ENCODE measurements at regions not wholly inside any gene's neighbourhood (a gene's known extent, or its start where the extent isn't known, plus 50 kb on each side); places are given as distances from the start of the nearest gene placed in this dataset.
"Not testable (repeated sequence)": the region's sequence is repeated elsewhere in the genome, so short reads cannot be mapped to it uniquely, and the experiment has no call there.

- no peak for DNase-seq
- Mint-ChIP-seq H3K36me3 (ENCODE audit: low read depth) (no peaks in the 10 kb centered on the region), H3K4me3 (no peak overlapping the region), H3K9me3 (ENCODE audit: low read depth) (no peaks in the 10 kb centered on the region), H3K4me1 (peaks cover 2% of the 10 kb centered on the region), H3K27me3 (peaks cover 11% of the 10 kb centered on the region), H3K27ac (no peak overlapping the region)
- no peak for ATAC-seq
- CTCF ChIA-PET = no interaction called here
- POLR2A ChIA-PET = no interaction called here
- intact Hi-C loops (cut with DNase I, micrococcal nuclease) = no loop called here
These were observed 79.8 kb downstream of the ZNF92 start for GRCh38 chr7:65453341-65454030.

- Mint-ChIP-seq H3K4me3 (no peak overlapping the region), H3K36me3 (ENCODE audit: low read depth) (no peaks in the 10 kb centered on the region), H3K27me3 (peaks cover 11% of the 10 kb centered on the region), H3K4me1 (peaks cover 2% of the 10 kb centered on the region), H3K27ac (no peak overlapping the region), H3K9me3 (ENCODE audit: low read depth) (no peaks in the 10 kb centered on the region)
- CTCF ChIA-PET = no interaction called here
- POLR2A ChIA-PET = no interaction called here
- intact Hi-C loops (cut with DNase I, micrococcal nuclease) = no loop called here
- DNase-seq (no peak), ATAC-seq (no peak)
These were observed 80.8 kb downstream of the ZNF92 start for GRCh38 chr7:65454469-65454868.

DNA sequence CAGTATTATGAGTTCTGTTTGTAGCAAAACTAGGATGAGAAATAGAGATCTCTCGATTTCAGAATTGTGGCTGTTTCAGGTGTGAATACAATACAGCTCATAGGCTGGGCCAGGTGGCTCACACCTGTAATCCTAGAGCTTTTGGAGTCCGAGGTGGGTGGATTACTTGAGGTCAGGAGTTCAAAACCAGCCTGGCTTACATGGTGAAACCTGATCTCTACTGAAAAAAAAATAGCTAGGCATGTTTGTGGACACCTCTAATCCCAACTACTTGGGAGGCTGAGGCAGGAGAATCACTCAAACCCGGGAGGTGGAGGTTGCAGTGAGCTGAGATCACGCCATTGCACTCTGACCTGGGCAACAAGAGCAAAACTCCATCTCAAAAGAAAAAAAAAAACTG is 81.4 kb downstream of the ZNF92 start:
- H3K4me3 Mint-ChIP-seq; POLR2A ChIA-PET; H3K9me3 Mint-ChIP-seq (ENCODE audit: low read depth); CTCF ChIA-PET; ATAC-seq; H3K36me3 Mint-ChIP-seq (ENCODE audit: low read depth); H3K4me1 Mint-ChIP-seq; intact Hi-C loops (cut with DNase I, micrococcal nuclease); H3K27ac Mint-ChIP-seq; DNase-seq: not testable (repeated sequence)
- peaks cover 11% of the 10 kb centered on the region for H3K27me3 Mint-ChIP-seq

DNA sequence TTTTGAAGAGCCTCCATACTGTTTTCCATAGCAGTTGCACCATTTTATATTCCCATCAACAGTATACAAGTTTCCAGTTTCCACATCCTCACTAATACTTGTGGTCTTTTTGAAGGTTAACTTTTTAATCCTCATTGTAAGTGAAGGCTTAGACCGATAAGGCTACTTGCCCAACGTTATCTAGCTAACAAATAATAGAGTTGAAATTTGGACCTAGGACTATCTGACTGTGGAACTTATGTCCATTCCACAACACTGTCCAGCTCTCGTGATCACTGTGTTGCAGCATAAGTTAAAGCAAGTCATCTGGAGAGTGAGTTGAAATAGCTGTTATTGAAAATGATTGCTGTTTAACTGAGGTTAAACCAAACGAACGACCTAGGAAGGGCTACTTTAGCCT is 84.0 kb downstream of the ZNF92 start:
- ChIA-PET CTCF (no interaction called here), POLR2A (no interaction called here)
- ATAC-seq (no peak), DNase-seq (no peak)
- H3K27me3 Mint-ChIP-seq = peaks cover 11% of the 10 kb centered on the region
- no peaks in the 10 kb centered on the region for H3K36me3 Mint-ChIP-seq (ENCODE audit: low read depth)
- no peak overlapping the region for H3K4me3 Mint-ChIP-seq
- intact Hi-C loops (cut with DNase I, micrococcal nuclease) = no loop called here
- no peak overlapping the region for H3K27ac Mint-ChIP-seq
- H3K9me3 Mint-ChIP-seq (ENCODE audit: low read depth) = no peaks in the 10 kb centered on the region
- no peaks in the 10 kb centered on the region for H3K4me1 Mint-ChIP-seq

DNA sequence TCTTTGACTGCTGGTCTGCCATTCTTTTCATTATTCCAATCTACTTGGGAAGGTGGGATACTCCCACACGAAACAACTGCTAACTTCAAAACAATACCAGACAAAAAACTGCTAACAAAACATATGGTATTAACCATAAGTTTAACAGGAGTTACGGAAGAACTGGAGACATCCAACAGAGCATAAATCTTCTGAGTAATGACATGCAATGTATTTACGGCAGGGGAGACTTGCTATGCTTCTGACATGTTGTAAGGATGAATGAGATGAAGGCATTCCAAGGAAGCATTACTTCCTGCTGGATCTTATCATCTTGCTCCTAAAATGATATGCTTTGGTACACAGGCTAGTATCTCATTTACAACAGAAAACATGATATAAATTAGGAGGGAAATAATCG is 85.8 kb downstream of the ZNF92 start:
- DNase-seq = no peak
- Mint-ChIP-seq H3K9me3 (ENCODE audit: low read depth) (no peaks in the 10 kb centered on the region), H3K36me3 (ENCODE audit: low read depth) (no peaks in the 10 kb centered on the region), H3K27ac (no peak overlapping the region), H3K27me3 (peaks cover 3% of the 10 kb centered on the region), H3K4me1 (no peaks in the 10 kb centered on the region), H3K4me3 (no peak overlapping the region)
- intact Hi-C loops (cut with DNase I, micrococcal nuclease) = no loop called here
- ChIA-PET POLR2A (no interaction called here), CTCF (no interaction called here)
- ATAC-seq = no peak

- Mint-ChIP-seq H3K4me1 (no peaks in the 10 kb centered on the region), H3K27ac (no peak overlapping the region), H3K27me3 (no peaks in the 10 kb centered on the region), H3K9me3 (ENCODE audit: low read depth) (peaks cover 2% of the 10 kb centered on the region), H3K36me3 (ENCODE audit: low read depth) (no peaks in the 10 kb centered on the region), H3K4me3 (no peak overlapping the region)
- CTCF ChIA-PET = no interaction called here
- DNase-seq (no peak), ATAC-seq (no peak)
- intact Hi-C loops (cut with DNase I, micrococcal nuclease) = no loop called here
- POLR2A ChIA-PET = no interaction called here
These were observed 88.6 kb downstream of the ZNF92 start for GRCh38 chr7:65462148-65462716.

- Mint-ChIP-seq H3K4me3 (no peak overlapping the region), H3K27me3 (no peaks in the 10 kb centered on the region)
These were observed 89.5 kb downstream of the ZNF92 start for GRCh38 chr7:65463184-65463583.

DNA sequence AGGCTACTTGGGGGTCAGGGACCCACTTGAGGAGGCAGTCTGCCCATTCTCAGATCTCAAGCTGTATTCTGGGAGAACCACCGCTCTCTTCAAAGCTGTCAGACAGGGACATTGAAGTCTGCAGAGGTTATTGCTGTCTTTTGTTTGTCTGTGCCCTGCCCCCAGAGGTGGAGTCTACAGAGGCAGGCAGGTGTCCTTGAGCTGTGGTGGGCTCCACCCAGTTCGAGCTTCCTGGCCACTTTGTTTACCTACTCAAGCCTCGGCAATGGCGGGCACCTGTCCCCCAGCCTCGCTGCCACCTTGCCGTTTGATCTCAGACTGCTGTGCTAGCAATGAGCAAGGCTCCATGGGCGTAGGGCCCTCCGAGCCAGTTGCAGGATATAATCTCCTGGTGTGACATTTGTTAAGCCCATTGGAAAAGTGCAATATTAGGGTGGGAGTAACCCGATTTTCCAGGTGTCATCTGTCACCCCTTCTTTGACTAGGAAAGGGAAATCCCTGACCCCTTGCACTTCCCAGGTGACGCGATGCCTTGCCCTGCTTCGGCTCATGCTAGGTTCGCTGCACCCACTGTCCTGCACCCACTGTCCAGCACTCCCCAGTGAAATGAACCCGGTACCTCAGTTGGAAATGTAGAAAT is 96.4 kb downstream of the ZNF92 start:
- intact Hi-C loops (cut with DNase I, micrococcal nuclease); H3K27me3 Mint-ChIP-seq; H3K4me3 Mint-ChIP-seq; H3K4me1 Mint-ChIP-seq; DNase-seq; H3K27ac Mint-ChIP-seq; POLR2A ChIA-PET; ATAC-seq; H3K36me3 Mint-ChIP-seq (ENCODE audit: low read depth); CTCF ChIA-PET: not testable (repeated sequence)
- H3K9me3 Mint-ChIP-seq (ENCODE audit: low read depth) = peaks cover 16% of the 10 kb centered on the region

More at GRCh38 chr7:65463184-65463583, 89.5 kb downstream of the ZNF92 start:
- ATAC-seq (no peak), DNase-seq (no peak)
- intact Hi-C loops (cut with DNase I, micrococcal nuclease) = no loop called here
- Mint-ChIP-seq H3K36me3 (ENCODE audit: low read depth) (no peaks in the 10 kb centered on the region), H3K27ac (no peak overlapping the region), H3K4me1 (no peaks in the 10 kb centered on the region), H3K9me3 (ENCODE audit: low read depth) (peaks cover 7% of the 10 kb centered on the region)
- ChIA-PET POLR2A (no interaction called here), CTCF (interaction anchor here (0.7 kb wide), 1 partner anchor 101 kb away, joined by 3 read pairs; no protein-coding TSS in a partner anchor)

GRCh38 chr7:65471587-65471986 is 97.9 kb downstream of the ZNF92 start:
- peaks cover 16% of the 10 kb centered on the region for H3K4me1 Mint-ChIP-seq
- DNase-seq (no peak), ATAC-seq (no peak)
- H3K9me3 Mint-ChIP-seq (ENCODE audit: low read depth) = peaks cover 16% of the 10 kb centered on the region
- no peaks in the 10 kb centered on the region for H3K36me3 Mint-ChIP-seq (ENCODE audit: low read depth)
- H3K27me3 Mint-ChIP-seq = peaks cover 4% of the 10 kb centered on the region
- intact Hi-C loops (cut with DNase I, micrococcal nuclease) = no loop called here
- no peak overlapping the region for H3K27ac Mint-ChIP-seq
- ChIA-PET POLR2A (no interaction called here), CTCF (no interaction called here)
- H3K4me3 Mint-ChIP-seq = no peak overlapping the region

GRCh38 chr7:65475040-65475726 is 101.5 kb downstream of the ZNF92 start:
- Mint-ChIP-seq H3K36me3 (ENCODE audit: low read depth) (no peaks in the 10 kb centered on the region), H3K4me3 (no peak overlapping the region), H3K27me3 (peaks cover 5% of the 10 kb centered on the region), H3K9me3 (ENCODE audit: low read depth) (peaks cover 6% of the 10 kb centered on the region), H3K4me1 (peaks cover 29% of the 10 kb centered on the region), H3K27ac (no peak overlapping the region)
- intact Hi-C loops (cut with DNase I, micrococcal nuclease) = no loop called here
- DNase-seq = no peak
- ChIA-PET POLR2A (no interaction called here), CTCF (no interaction called here)
- ATAC-seq = no peak

GRCh38 chr7:65475734-65476319 is 102.2 kb downstream of the ZNF92 start:
- no peak for ATAC-seq
- CTCF ChIA-PET = no interaction called here
- Mint-ChIP-seq H3K36me3 (ENCODE audit: low read depth) (no peaks in the 10 kb centered on the region), H3K4me3 (no peak overlapping the region), H3K9me3 (ENCODE audit: low read depth) (peaks cover 6% of the 10 kb centered on the region), H3K27me3 (peaks cover 7% of the 10 kb centered on the region), H3K27ac (peak overlapping the region; percentile 32), H3K4me1 (peaks cover 29% of the 10 kb centered on the region)
- intact Hi-C loops (cut with DNase I, micrococcal nuclease) = no loop called here
- POLR2A ChIA-PET = no interaction called here
- no peak for DNase-seq

- peaks cover 10% of the 10 kb centered on the region for H3K9me3 Mint-ChIP-seq (ENCODE audit: low read depth)
- DNase-seq (peak; percentile 12), ATAC-seq (no peak)
- H3K4me1 Mint-ChIP-seq = peaks cover 29% of the 10 kb centered on the region
- H3K27ac Mint-ChIP-seq = no peak overlapping the region
- POLR2A ChIA-PET = no interaction called here
- peaks cover 5% of the 10 kb centered on the region for H3K27me3 Mint-ChIP-seq
- CTCF ChIA-PET = no interaction called here
- intact Hi-C loops (cut with DNase I, micrococcal nuclease) = no loop called here
- H3K36me3 Mint-ChIP-seq (ENCODE audit: low read depth) = no peaks in the 10 kb centered on the region
- no peak overlapping the region for H3K4me3 Mint-ChIP-seq
These were observed 103.7 kb downstream of the ZNF92 start for GRCh38 chr7:65477326-65477725.
